CD8-positive, alpha-beta memory T cell (primary cell): ENCODE measurements at regions not wholly inside any gene's neighbourhood (a gene's known extent, or its start where the extent isn't known, plus 50 kb on each side); places are given as distances from the start of the nearest gene placed in this dataset.

Experiments used
- CTCF ChIA-PET: fragments of 350-600 bp; sonication (Branson Sonifier 250); formaldehyde crosslinking; loops from one replicate; lab custom pipeline; 2021; ENCODE audit warnings: antibody characterized with exemption; lab: Charles Lee
- POLR2A ChIA-PET: fragments of 350-600 bp; sonication (Branson Sonifier 250); formaldehyde crosslinking; loops from one replicate; lab custom pipeline; 2021; ENCODE audit warnings: antibody characterized with exemption; lab: Charles Lee
- DNase-seq, 5 donors: peaks; one replicate each; pipeline versions ENCODE4 v3.0.0 to v3.0.0-alpha.2; 2020 to 2022; ENCODE audit warnings: mixed read lengths in 1 of 5
- H3K27ac ChIP-seq: one replicate; pipeline ENCODE4 v1.7.0; 2013; ENCODE audit warnings: low read depth, mild to moderate bottlenecking, low read length, moderate library complexity
- H3K27me3 ChIP-seq: 2 replicates; pipeline ENCODE4 v1.7.0; 2013; ENCODE audit warnings: low read length, mild to moderate bottlenecking; ENCODE audit not compliant: insufficient read depth, poor library complexity, severe bottlenecking
- H3K36me3 ChIP-seq: 2 replicates; pipeline ENCODE4 v1.7.0; 2013; ENCODE audit warnings: mild to moderate bottlenecking, low read length, moderate library complexity; ENCODE audit not compliant: insufficient read depth
- H3K4me1 ChIP-seq: 2 replicates; pipeline ENCODE4 v1.7.0; 2013; ENCODE audit warnings: mild to moderate bottlenecking, low read length, moderate library complexity; ENCODE audit not compliant: insufficient read depth
- H3K4me3 ChIP-seq: 2 replicates; pipeline ENCODE4 v1.7.0; 2013; ENCODE audit warnings: mild to moderate bottlenecking, low read length
- H3K9me3 ChIP-seq: 2 replicates; pipeline ENCODE4 v1.7.0; 2013; ENCODE audit warnings: mild to moderate bottlenecking, low read length
- H3K27ac Mint-ChIP-seq, 8 donors: one replicate each; pipeline ENCODE4 v1.8.0; 2020 to 2021; ENCODE audit warnings: mixed read lengths in 8 of 8, mild to moderate bottlenecking in 6 of 8, inconsistent platforms in 3 of 8, moderate library complexity in 3 of 8
- H3K27me3 Mint-ChIP-seq, 2 donors: one replicate each; pipeline ENCODE4 v1.8.0; 2020 to 2021; ENCODE audit warnings: mixed read lengths in 2 of 2, mild to moderate bottlenecking in 1 of 2, moderate library complexity in 1 of 2
- H3K36me3 Mint-ChIP-seq, 3 donors: one replicate each; pipeline ENCODE4 v1.8.0; 2020 to 2021; ENCODE audit warnings: mixed read lengths in 3 of 3, inconsistent platforms in 1 of 3, mild to moderate bottlenecking in 1 of 3
- H3K4me1 Mint-ChIP-seq, 3 donors: one replicate each; pipeline ENCODE4 v1.8.0; 2020 to 2021; ENCODE audit warnings: mixed read lengths in 3 of 3, inconsistent platforms in 1 of 3, mild to moderate bottlenecking in 1 of 3
- H3K4me3 Mint-ChIP-seq, 7 donors: one replicate each; pipeline ENCODE4 v1.8.0; 2020 to 2021; ENCODE audit warnings: mixed read lengths in 7 of 7, mild to moderate bottlenecking in 6 of 7, moderate library complexity in 4 of 7, inconsistent platforms in 2 of 7
- H3K9me3 Mint-ChIP-seq, 5 donors: one replicate each; pipeline ENCODE4 v1.8.0; 2020 to 2022; ENCODE audit warnings: mixed read lengths in 5 of 5, mild to moderate bottlenecking in 3 of 5, moderate library complexity in 2 of 5, inconsistent platforms in 1 of 5

DNA sequence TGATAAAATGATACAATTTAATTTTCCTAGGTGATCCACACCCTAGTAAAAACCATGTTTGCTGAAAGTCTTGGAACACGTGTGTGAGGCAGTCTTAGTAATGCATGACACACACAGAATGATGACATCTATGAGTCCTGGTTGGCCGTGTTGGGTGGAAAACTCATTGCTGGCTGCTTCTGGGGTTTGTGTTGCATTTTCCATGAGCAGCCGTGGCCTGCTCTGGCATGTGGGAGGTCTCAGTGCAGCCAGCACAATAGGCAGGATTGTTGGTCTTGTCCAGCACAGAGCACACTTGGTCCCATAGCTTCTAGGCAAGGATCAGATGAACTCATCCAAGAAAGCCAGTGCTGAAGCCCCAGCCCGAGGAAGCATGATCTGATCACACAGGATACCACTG lies 172.8 kb upstream of the UBE3A start:
- H3K4me3 ChIP-seq = no peak overlapping the region
- no peaks in the 10 kb centered on the region for H3K9me3 ChIP-seq
- no peak overlapping the region for H3K27ac Mint-ChIP-seq
- no peak for DNase-seq
- H3K36me3 ChIP-seq = no peaks in the 10 kb centered on the region
- H3K4me1 Mint-ChIP-seq = no peaks in the 10 kb centered on the region
- H3K9me3 Mint-ChIP-seq = peaks cover 0 to 5% (median 2%) of the 10 kb centered on the region in 5 donors
- no peak overlapping the region for H3K4me3 Mint-ChIP-seq
- CTCF ChIA-PET = no interaction called here
- H3K27me3 Mint-ChIP-seq = peaks cover 2 to 8% of the 10 kb centered on the region in 2 donors
- POLR2A ChIA-PET = no interaction called here
- H3K36me3 Mint-ChIP-seq = no peaks in the 10 kb centered on the region
- H3K27me3 ChIP-seq = no peaks in the 10 kb centered on the region
- no peaks in the 10 kb centered on the region for H3K4me1 ChIP-seq
- no peak overlapping the region for H3K27ac ChIP-seq

DNA sequence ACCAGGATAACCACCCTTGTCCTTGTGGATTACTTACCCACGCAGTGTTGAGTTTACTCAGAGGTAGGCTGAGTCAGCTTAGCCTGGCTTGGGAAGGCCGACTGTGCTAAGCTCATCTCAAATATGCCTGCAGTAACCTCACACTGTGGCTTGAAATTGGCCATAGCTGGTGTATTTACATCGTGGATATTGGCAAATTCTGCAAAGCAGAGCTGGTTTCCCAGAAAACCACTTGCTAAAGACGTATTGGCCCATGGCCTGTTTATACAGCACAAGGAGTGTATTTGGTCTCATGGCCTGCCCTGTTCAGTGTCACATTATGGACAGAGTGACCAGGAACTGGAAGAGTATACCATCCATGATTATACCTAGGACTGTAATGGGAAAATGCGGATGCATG lies 170.5 kb upstream of the UBE3A start:
- Histone ChIP-seq H3K27ac (no peak overlapping the region), H3K4me3 (no peak overlapping the region), H3K27me3 (no peaks in the 10 kb centered on the region), H3K9me3 (no peaks in the 10 kb centered on the region), H3K36me3 (no peaks in the 10 kb centered on the region), H3K4me1 (no peaks in the 10 kb centered on the region)
- Mint-ChIP-seq H3K36me3 (no peaks in the 10 kb centered on the region), H3K27ac (no peak overlapping the region), H3K9me3 (peaks cover 0 to 5% (median 4%) of the 10 kb centered on the region in 5 donors), H3K4me1 (no peaks in the 10 kb centered on the region), H3K4me3 (no peak overlapping the region), H3K27me3 (peaks cover 2 to 8% of the 10 kb centered on the region in 2 donors)
- POLR2A ChIA-PET = no interaction called here
- no peak for DNase-seq
- CTCF ChIA-PET = interaction anchor here (1.3 kb wide), 1 partner anchor 26 kb away, joined by 3 read pairs; no protein-coding TSS in a partner anchor

DNA sequence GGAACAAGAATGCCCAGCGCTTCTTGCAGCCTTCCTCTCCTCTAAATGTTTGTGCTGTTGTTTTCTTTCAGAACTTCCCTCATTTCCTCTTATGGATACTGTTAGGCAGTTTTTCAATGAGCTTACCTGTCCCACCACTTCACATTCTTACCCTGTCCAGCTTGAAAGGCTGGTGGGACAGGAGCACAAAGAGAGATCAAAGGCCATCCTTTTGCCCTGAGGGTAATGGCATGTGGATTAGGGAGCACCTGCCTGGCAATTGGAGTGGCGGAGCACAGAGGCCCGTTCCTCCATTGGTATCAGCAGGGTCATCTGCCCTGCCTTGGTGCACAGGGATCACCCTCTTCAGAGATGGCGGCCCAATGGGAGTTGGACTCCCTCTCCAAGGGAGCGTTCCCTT lies 170.1 kb upstream of the UBE3A start:
- Mint-ChIP-seq H3K4me1 (no peaks in the 10 kb centered on the region), H3K36me3 (no peaks in the 10 kb centered on the region), H3K9me3 (peaks cover 4 to 6% (median 5%) of the 10 kb centered on the region in 5 donors), H3K4me3 (no peak overlapping the region), H3K27me3 (peaks cover 2 to 8% of the 10 kb centered on the region in 2 donors), H3K27ac (no peak overlapping the region)
- H3K9me3 ChIP-seq = no peaks in the 10 kb centered on the region
- no peak for DNase-seq
- no peak overlapping the region for H3K27ac ChIP-seq
- no peak overlapping the region for H3K4me3 ChIP-seq
- H3K27me3 ChIP-seq = no peaks in the 10 kb centered on the region
- ChIA-PET CTCF (interaction anchor here (1.3 kb wide), 1 partner anchor 27 kb away, joined by 3 read pairs; no protein-coding TSS in a partner anchor), POLR2A (no interaction called here)
- H3K4me1 ChIP-seq = no peaks in the 10 kb centered on the region
- H3K36me3 ChIP-seq = no peaks in the 10 kb centered on the region

DNA sequence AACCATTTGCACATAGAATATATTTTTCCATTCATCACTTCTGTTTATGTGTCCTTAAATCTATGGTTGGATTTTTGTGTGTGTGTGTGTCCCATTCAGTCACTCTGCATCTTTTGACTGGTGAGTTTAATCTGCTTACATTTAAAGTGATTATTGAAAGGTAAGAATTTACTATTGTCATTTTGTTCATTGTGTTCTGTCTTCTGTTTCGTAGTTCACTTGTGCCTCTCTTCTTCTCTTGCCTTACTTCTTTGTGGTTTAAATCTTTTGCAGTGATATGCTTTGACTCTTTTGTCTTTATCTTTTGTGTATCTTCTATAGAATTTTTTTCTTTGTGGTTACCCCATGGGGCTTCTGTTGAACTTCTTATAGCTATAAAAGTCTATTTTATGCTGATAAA lies 166.3 kb upstream of the UBE3A start:
- H3K9me3 Mint-ChIP-seq = peaks cover 4 to 10% (median 7%) of the 10 kb centered on the region in 5 donors
- Histone ChIP-seq H3K4me3 (no peak overlapping the region), H3K36me3 (no peaks in the 10 kb centered on the region), H3K9me3 (no peaks in the 10 kb centered on the region), H3K27ac (no peak overlapping the region), H3K4me1 (no peaks in the 10 kb centered on the region), H3K27me3 (no peaks in the 10 kb centered on the region)
- DNase-seq = no peak
- H3K4me3 Mint-ChIP-seq = no peak overlapping the region
- H3K36me3 Mint-ChIP-seq = no peaks in the 10 kb centered on the region
- peaks cover 1 to 8% of the 10 kb centered on the region in 2 donors for H3K27me3 Mint-ChIP-seq
- no peak overlapping the region for H3K27ac Mint-ChIP-seq
- ChIA-PET POLR2A (no interaction called here), CTCF (no interaction called here)
- no peaks in the 10 kb centered on the region for H3K4me1 Mint-ChIP-seq

DNA sequence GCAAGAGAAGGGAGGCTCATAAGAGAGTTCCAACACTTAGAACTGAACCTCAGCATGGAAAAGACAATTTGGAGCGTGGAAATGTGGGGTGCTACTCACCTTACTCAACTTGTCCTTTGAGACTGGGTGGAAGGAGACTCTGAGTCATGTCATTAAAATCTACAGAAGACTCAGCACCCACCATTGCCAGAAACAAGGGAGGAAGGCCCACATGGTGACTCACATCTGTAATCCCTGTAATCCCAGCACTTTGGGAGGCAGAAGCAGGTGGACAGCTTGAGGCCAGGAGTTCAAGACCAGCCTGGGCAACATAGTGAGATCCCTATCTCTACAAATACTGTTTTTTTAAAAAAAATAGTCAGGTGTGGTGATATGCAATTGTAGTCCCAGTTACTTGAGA lies 161.9 kb upstream of the UBE3A start:
- no peak overlapping the region for H3K4me3 ChIP-seq
- H3K4me3 Mint-ChIP-seq = no peak overlapping the region

DNA sequence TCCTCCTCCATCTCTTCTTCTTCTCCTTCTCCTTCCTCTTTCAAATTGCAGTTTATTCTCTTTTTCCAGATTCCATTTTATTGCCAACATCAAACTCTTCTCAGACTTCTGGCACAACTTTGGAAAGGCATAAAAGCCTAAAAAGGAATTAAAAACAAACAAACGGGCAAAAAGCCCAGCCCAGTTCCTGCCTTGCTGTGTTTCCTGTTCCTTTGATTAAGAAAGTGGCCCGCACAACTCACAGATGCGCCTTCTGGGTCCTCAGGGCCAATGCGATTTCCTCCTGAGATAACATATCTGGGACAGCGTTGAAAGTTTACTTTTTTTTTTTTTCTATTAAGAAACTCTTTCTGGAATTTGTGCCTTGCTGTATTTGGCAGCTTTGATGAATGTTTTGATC lies 158.7 kb upstream of the UBE3A start:
- Mint-ChIP-seq H3K36me3 (no peaks in the 10 kb centered on the region), H3K4me1 (no peaks in the 10 kb centered on the region), H3K27me3 (peaks cover 0 to 4% of the 10 kb centered on the region in 2 donors), H3K27ac (no peak overlapping the region), H3K4me3 (peak overlapping the region in 1 of 7 donors; percentile 43), H3K9me3 (peaks cover 4 to 12% (median 10%) of the 10 kb centered on the region in 5 donors)
- H3K27ac ChIP-seq = no peak overlapping the region
- no peaks in the 10 kb centered on the region for H3K9me3 ChIP-seq
- no peak for DNase-seq
- H3K27me3 ChIP-seq = no peaks in the 10 kb centered on the region
- no peaks in the 10 kb centered on the region for H3K36me3 ChIP-seq
- ChIA-PET POLR2A (no interaction called here), CTCF (no interaction called here)
- no peak overlapping the region for H3K4me3 ChIP-seq
- no peaks in the 10 kb centered on the region for H3K4me1 ChIP-seq

More for the DNA sequence above, 161.9 kb upstream of the UBE3A start:
- peaks cover 9 to 13% (median 10%) of the 10 kb centered on the region in 5 donors for H3K9me3 Mint-ChIP-seq
- DNase-seq = no peak
- no peaks in the 10 kb centered on the region for H3K36me3 Mint-ChIP-seq
- ChIA-PET CTCF (no interaction called here), POLR2A (no interaction called here)
- no peaks in the 10 kb centered on the region for H3K4me1 Mint-ChIP-seq
- H3K27me3 Mint-ChIP-seq = no peaks in the 10 kb centered on the region
- Histone ChIP-seq H3K4me1 (no peaks in the 10 kb centered on the region), H3K27ac (no peak overlapping the region), H3K9me3 (no peaks in the 10 kb centered on the region), H3K27me3 (no peaks in the 10 kb centered on the region), H3K36me3 (no peaks in the 10 kb centered on the region)
- H3K27ac Mint-ChIP-seq = no peak overlapping the region

DNA sequence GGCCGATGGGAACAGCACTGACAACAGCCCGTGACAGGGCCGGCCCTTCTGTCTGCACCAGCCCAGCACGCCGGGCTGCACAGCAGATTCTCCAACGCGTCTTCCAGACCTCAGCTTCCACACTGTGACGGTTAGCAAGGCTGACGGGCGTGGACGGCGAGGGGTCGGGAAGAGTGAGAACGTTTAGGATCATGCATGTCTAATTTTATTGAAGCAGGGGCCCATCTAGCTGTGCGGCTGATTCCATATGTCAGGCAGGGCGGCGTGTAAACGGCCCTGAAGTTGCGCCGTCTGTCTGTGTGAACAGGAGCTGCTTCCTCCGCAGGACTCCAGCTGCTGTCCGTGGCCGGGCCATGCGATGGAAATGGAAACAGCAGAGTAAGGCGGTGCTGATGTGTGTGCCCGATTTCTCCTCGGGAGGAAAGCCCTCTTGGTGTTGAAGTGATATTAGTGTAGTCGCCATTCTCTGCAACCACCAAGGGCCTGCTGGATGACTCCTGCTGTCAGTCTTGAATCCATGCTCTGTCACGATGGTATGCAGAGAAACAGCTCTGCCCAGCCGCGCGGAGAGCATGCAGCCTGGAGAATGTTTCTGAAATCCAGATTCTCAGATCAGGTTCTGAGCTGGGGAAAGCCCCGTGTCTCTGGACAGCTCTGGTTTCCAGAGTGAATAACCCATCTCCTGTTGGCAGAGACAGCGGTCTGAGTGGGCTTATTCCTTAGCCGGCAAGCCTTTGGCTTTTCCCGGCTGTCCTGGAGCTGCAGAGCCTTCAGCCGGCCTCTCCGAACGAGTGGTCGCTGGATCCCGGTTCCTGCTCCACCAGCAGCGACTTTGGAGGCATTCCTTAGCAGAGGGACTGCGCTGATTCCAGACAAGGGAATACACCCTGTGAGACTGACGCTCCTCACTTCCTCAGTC lies 158.1 kb upstream of the UBE3A start:
- no peaks in the 10 kb centered on the region for H3K36me3 ChIP-seq
- ChIA-PET CTCF (no interaction called here), POLR2A (no interaction called here)
- Mint-ChIP-seq H3K9me3 (peaks cover 4 to 12% (median 10%) of the 10 kb centered on the region in 5 donors), H3K4me1 (no peaks in the 10 kb centered on the region), H3K27ac (no peak overlapping the region), H3K4me3 (no peak overlapping the region), H3K36me3 (no peaks in the 10 kb centered on the region), H3K27me3 (peaks cover 0 to 4% of the 10 kb centered on the region in 2 donors)
- no peak for DNase-seq
- no peak overlapping the region for H3K4me3 ChIP-seq
- H3K27me3 ChIP-seq = no peaks in the 10 kb centered on the region
- no peaks in the 10 kb centered on the region for H3K9me3 ChIP-seq
- no peak overlapping the region for H3K27ac ChIP-seq
- no peaks in the 10 kb centered on the region for H3K4me1 ChIP-seq

DNA sequence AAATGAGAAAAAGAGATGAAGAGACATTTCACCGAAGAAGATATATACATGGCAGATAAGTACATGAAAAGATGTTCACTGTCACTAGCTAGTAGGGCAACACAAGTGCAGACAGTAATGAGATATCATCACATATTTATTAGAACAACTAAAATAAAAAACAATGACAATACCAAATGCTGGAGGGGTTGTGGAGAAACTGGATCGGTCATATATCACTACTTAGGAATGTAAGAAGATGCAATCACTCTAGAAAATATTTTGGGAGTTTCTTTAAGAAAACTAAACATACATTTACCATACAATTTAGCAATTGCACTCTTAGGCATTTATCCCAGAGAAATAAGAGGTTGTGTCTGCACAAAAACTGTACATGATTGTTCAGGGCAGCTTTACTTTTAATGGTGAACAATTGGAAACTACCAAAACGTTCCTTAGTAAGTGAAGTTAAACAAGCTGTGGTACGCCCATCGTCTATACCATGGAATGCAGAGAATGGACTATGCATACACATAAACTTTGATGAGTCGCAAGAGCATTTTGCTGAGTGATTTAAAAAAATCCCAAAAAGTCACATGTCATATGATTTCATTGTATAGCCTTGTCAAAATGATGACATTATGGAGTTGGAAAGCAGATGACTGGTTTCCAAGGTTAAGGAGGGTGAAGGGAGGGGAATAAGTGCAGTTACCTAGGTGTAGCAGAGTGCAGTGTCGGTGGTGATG lies 149.0 kb upstream of the UBE3A start:
- CTCF ChIA-PET = no interaction called here
- no peak for DNase-seq
- H3K4me1 Mint-ChIP-seq = no peaks in the 10 kb centered on the region
- no peak overlapping the region for H3K4me3 ChIP-seq
- no peak overlapping the region for H3K27ac ChIP-seq
- no peaks in the 10 kb centered on the region for H3K9me3 ChIP-seq
- H3K36me3 ChIP-seq = no peaks in the 10 kb centered on the region
- peaks cover 12 to 19% (median 16%) of the 10 kb centered on the region in 5 donors for H3K9me3 Mint-ChIP-seq
- no peak overlapping the region for H3K4me3 Mint-ChIP-seq
- H3K4me1 ChIP-seq = no peaks in the 10 kb centered on the region
- no peaks in the 10 kb centered on the region for H3K27me3 ChIP-seq
- no peaks in the 10 kb centered on the region for H3K36me3 Mint-ChIP-seq
- H3K27me3 Mint-ChIP-seq = no peaks in the 10 kb centered on the region
- no peak overlapping the region for H3K27ac Mint-ChIP-seq
- POLR2A ChIA-PET = no interaction called here
